ENCODE measurements at regions not wholly inside any gene's neighbourhood (a gene's known extent, or its start where the extent isn't known, plus 50 kb on each side); places are given as distances from the start of the nearest gene placed in this dataset.
A peak's percentile ranks its signal among the peaks of the same experiment; 100 is the strongest.

DNA sequence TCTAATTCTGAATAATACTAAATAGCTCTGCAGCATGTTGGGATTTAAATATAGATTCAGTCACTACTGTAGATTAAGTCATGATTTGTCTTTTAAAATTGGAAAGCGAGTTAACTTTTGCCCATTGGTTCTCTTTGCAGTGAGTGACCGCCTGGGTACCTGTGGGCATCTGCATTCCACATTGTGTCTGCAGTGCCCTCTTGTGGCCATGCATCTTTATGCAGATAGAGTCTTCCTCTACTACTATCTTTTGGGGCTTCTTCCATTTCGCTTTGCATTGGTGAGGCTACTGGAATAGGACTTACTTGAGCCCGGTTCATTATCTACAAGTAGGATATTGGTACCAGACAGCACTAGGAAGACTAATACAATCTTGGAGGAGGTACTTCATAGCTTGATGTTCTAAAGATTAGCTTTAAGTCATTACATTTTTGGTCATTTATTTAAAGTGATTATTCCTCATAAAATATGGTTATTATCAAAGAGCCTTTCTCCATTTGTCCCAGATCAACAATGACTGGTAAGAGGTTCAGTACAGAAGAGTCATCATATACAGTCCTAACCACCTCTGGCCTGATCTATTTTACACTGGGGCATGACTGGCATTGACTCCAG, 203.0 kb downstream of the SOCS6 start:
- DNase-seq (ENCODE audit: extremely low read depth in 1 of 2, low read depth in 1 of 2), result peak in 1 of 2 donors; percentile 19

DNA sequence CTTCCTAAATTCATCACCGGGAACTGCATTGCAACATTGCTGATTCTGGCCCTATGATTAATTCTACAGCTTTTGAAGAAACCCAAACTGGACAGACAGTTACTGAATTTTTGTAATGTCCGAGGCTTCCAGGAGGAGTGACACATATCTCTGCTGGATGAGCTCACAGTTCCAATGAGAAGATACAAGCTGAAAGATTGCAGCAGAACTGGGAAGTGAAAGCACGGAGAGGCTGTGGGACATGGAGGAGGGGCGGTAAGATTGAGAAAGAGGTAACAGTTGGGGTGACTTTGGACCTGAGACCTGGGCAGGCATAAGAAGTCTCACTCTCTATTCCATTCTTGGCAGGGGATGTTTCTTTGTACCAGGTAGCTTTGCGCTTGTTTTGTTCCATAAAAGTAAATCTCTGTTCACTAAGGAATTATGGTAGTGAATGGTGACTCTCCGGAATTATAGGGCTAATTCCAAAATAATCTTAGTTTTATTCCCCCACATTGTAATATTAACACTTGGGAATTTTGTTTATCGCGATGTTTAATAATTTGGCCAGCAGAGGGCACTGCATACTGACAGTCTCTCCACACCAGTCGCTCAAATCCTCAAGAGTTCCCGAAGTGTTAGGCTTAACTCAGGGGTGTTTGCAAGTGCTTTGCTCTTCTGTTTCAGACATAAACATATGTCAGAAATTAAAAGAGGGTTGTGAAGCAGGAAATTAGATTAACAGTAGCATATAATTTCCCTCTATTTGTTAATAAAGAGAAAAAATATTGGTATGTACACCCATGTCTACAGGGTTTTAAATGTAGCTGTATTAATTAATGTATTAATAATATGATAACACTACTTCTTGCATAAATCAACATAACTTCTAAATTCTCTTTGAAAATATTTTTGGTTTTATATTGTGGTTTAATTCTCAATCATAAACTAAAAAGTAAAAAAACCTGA, 201.4 kb downstream of the SOCS6 start:
- DNase-seq (ENCODE audit: extremely low read depth in 1 of 2, low read depth in 1 of 2), result peak in 1 of 2 donors; percentile 2

DNA sequence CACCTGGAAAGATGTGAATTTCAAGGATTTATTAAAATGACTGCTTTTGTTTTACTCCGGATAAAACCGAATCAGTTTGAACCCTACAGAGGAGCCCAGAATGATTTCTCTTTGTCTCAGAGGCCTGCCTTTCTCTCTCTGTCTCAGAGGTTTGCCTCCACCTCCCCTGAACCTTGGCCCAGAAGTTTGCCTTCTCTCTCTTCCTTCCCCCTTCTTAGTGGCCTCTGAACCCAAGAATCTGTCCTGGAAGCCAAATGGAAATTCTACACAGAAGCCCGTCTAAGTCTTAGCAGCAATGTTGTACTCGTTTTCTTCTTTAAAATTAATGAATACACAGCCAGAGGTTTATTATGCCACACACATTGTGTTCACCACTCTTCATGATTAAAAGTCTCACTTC, 200.7 kb downstream of the SOCS6 start:
- no peak for DNase-seq (ENCODE audit: extremely low read depth in 1 of 2, low read depth in 1 of 2)

DNA sequence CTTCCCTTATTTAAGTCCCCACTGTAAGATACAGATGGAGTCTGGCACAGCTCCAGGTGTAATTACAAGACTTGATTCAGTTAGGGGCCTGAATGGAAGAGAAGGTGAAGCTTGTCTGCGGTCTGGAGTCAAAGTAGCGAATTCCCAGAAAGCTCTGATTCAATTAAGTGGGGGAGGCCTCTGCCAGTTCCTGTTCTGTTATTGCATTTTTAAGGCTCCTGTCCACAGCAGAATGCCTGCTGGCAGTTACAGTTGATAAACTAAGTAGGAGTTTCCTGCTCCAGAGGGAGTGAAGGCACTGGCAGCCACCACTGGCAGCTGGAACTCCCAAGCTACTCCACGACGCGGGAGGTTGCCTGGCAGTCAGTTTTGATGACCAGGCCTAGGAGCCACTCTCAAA, 181.1 kb downstream of the SOCS6 start:
- no peak for DNase-seq (ENCODE audit: extremely low read depth in 1 of 2, low read depth in 1 of 2)

DNA sequence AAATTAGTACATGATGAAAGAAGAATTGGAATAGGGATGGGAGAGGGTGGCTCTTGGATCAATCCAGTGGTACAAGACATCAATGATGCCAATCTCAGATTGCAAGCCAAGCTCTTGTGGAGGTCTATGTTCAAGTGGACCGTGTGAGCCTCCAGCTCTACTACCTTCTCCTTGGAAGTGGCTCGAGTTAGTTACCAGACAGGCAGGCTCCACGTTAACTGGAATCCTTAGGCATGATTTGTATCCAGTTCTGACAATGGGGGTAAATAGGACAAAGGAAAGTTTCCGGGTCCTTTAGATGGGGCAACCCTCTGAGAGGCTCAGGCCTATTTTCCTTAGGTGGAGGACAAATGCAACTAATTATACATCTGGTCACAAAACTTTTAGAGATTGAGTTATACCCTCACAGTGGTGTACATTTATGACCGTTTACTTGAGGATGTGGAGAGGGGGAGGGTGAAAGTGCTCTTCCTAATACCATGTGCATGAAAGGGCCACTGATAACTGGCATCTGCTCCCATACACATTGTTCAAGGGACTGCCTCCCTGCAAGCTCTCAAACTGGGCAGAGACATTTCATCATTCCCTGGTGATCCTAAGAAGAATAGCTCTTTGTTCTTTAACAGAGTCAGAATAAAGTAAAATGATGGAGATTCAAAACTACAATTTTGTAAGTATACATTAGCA, 180.2 kb downstream of the SOCS6 start:
- no peak for DNase-seq (ENCODE audit: extremely low read depth in 1 of 2, low read depth in 1 of 2)

DNA sequence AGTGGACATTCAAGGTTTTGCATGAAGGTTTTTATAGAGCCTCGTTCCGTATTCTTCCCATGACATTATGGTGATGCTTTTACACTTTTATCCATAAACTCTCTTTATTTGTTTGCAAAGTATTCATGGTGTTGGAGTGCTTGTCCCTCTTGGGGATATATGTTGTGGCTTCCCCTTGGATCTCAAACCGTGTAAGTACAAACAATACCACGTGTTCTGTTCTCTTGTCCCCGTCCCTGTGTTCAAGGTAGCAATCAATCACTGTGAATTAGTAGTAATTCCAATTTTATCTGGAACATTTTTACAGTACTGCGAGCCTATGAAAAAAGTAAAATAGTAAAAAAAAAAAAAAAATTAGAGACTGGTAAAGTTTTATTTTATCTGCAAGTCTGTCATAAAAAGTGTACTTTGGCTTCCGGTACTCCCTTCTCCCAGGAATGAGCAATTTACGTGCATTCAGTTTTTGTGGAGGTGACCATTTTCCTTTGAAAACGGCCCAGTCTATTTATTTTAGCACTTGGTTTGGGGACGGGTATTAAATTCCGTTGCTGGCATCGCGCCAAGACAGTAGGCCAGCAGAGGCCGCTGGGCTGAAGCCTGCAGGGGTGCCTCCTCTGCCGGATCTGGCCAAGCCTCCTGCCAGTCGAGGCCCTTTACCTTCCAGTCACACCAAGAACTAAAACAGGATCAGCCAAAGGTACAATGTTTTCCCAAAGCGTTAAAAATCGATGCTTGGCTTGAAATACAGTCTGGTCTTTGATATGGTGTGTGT, 175.7 kb downstream of the SOCS6 start:
- no peak for DNase-seq (ENCODE audit: extremely low read depth in 1 of 2, low read depth in 1 of 2)

DNA sequence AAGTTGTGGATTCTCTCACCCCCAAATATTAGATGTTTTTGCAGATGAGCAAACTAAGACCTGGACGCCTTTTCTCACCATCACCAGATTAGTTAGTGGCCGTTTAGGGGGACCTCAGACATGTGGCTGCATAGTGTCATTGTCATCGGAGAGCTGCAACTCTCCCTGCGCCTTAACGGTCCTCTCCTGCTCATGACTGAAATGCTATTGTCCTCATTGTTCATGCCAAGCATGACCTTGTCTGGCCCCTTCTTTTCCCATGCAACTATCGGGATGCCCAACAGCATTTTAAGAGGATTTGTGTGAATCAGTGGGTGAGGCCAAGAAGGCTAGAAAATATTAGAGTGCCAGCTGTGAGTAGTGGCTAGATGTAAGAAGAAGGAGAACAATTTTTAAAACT, 174.2 kb downstream of the SOCS6 start:
- DNase-seq (ENCODE audit: extremely low read depth in 1 of 2, low read depth in 1 of 2), result no peak

DNA sequence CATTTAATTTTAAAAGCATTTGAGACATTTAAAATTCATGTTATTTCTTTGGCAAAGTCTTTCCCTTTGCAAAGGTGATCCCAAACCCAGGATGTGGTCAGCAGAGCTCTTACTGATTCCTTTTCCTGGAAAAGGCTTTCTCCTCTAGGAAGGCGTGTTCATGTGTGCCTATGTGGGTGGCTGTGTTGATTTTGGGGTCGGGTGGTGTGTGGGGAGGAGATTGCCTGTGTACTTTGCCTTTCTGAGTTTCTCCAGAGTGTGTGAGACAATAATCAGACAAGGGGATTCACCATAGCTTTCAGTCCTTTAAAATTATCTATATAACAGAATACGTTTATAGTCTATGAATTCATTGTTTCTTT, 173.2 kb downstream of the SOCS6 start:
- DNase-seq (ENCODE audit: extremely low read depth in 1 of 2, low read depth in 1 of 2), result no peak

DNA sequence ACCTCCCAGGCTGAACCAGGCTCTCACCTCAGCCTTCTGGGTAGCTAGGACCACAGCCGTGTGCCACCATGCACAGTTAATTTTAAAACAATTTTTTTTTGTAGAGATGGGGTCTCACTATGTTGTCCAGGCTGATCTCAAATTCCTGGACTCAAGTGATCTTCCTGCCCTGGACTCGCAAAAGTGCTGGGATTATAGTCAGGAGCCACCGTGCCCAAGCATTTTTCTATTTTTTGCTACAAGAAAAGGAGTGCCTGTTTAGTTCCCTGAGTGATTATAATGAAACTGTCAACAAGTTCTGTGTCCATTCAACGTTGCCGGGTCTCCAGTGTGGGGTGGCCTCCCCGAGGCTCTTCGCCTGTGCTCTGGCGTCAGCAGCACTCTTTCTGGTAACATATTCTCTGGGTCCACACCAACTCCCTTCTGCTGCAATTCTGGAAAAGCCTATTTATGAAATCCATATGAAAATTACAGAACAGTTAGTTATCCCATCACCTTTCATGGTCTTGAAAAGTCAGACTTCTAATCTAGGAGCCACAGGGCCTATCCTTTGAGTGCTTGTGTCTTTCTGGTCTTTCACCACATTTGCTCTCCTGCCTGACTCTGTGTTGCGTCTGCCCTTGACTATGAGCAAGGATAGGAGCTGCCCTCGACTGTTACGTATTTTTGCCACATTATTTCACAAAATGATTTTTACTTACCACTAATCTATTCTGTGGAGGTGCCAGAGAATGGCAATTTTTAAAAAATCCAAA, 172.7 kb downstream of the SOCS6 start:
- no peak for DNase-seq (ENCODE audit: extremely low read depth in 1 of 2, low read depth in 1 of 2)

DNA sequence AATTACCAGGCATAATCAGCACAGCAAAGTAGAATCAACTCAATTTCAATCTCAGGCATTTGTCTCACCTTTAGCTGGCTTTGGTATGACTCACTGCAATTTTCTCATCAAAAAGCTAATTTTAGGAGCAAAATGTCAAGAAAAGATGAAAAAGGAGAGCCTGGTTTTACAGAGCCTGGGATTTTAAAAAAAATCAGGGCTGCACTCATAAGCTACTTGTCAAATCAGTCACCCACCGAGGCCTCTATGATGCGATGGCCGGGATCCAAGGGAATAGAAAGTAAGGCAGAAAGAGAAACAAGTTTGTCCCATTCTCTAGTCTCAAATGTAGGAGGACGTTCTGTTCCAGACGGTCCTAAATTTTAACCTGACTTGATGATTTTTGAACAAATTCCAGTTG, 170.9 kb downstream of the SOCS6 start:
- no peak for DNase-seq (ENCODE audit: extremely low read depth in 1 of 2, low read depth in 1 of 2)

DNA sequence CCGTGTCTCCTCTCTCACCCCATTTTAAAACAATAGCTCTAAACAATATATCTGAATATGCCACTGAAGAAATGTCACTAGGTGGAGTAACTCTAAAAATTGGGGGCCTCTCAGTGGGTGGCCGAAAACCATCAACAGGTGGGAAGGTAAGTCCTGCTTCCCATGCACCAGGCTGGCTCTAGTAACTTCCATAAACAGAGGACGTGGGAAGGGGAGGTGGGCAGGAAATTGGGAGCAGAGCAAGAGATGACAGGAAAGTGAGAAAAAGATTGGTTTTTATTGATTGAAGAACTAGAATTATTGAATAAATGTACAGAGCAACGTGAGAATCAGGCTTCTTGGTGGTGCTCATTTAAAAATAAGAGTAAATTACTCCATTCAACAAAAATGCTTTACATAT, 170.4 kb downstream of the SOCS6 start:
- no peak for DNase-seq (ENCODE audit: extremely low read depth in 1 of 2, low read depth in 1 of 2)

DNA sequence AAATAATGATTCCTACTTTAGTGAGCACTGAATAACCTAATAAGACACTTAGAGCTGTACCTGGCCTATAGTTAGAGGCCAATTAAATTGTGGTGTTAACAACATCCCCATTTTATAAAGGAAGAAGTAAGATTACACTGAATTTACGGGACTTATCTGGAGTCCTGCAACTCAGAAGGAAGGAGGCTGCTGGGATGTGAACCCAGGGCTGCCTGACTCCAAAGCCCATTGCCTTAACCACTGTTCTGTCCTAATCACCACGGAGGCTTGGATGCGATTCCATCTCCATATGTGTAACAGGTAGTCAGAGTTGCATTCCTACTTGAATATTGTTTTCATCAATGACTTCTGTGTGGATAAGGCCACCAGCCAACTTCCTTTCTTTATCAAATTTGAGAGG, 168.9 kb downstream of the SOCS6 start:
- no peak for DNase-seq (ENCODE audit: extremely low read depth in 1 of 2, low read depth in 1 of 2)

DNA sequence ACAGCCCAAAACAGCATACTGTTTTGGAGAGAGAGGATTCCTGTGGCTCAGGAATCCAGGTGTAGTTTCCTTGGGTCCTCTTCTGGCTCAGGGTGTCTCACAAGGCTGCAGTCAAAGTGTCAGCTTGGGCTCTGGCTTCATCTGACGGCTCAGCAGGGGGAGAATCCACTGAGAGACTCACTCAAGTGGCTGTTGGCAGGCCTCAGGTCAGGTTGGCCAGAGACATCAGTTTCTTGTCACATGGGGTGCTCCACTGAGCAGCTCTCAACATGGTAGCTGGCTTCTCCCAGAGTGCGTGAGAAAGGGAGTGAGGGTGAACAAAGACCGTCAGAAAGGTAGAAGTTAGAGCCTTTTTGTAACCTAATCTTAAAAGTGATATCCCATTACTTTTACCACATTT, 168.4 kb downstream of the SOCS6 start:
- DNase-seq (ENCODE audit: extremely low read depth in 1 of 2, low read depth in 1 of 2), result no peak

DNA sequence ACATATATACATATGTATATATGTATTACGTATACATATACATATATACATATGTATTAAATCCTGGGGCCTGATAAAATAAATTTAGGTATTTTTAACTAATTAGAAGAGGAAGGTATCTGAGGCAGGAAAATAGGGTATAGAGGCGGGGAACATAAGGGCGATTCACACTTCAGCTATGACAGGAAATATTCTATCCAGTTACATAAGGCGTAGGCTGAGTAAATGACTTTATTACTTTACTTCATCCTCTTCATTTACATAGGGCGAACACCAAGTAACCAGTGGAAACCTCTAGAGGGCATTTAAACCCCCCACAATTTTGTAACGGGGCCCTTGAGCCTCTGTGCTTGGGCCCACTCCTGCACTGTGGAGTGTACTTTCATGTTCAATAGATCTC, 167.5 kb downstream of the SOCS6 start:
- DNase-seq (ENCODE audit: extremely low read depth in 1 of 2, low read depth in 1 of 2), result no peak

DNA sequence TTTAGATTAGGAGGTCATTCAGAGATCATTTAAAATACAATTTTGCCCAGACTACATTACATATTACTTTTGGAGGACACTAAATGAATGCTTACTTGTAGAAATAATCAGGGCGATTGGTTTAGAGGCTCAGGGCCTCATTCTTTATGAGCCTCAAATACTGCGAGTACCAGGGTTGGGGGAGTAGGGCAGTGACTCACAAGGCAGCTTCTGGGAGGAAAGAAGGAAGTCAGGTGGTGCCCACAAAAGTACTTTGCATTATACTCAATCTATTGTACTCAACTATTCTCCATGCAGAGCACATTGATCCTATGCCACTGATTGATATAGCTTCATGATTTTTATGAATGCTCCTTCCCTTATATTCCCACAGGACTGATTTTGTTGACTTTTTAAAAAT, 166.9 kb downstream of the SOCS6 start:
- no peak for DNase-seq (ENCODE audit: extremely low read depth in 1 of 2, low read depth in 1 of 2)

DNA sequence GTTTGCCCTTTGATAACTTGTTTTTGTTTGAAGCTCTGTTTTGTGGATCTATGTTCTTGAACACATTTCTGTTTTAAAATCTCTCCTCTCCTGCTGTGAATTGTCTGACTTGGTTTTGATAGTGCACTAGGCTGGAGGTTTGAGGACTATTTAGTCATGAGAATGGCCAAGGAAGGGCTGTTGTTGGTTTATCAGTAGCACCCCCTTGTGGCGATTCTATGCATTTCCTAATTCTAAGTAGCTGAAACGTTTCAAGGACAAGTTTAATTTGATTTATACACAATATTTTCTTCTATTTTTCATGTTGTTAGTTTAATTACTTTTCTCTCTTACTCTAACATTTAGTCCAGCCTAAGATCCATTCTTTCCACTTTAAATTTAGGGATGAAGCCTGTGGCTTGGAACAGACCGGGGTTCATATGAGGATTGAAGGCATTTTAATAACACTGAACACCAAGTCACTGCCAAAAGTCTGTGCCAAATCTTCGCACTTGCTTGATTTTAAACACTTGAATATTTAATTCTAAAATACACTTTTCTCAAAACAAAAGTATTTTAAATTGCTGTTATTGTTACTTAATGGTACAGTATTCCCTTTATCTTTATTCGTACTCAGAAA, 166.0 kb downstream of the SOCS6 start:
- no peak for DNase-seq (ENCODE audit: extremely low read depth in 1 of 2, low read depth in 1 of 2)

DNA sequence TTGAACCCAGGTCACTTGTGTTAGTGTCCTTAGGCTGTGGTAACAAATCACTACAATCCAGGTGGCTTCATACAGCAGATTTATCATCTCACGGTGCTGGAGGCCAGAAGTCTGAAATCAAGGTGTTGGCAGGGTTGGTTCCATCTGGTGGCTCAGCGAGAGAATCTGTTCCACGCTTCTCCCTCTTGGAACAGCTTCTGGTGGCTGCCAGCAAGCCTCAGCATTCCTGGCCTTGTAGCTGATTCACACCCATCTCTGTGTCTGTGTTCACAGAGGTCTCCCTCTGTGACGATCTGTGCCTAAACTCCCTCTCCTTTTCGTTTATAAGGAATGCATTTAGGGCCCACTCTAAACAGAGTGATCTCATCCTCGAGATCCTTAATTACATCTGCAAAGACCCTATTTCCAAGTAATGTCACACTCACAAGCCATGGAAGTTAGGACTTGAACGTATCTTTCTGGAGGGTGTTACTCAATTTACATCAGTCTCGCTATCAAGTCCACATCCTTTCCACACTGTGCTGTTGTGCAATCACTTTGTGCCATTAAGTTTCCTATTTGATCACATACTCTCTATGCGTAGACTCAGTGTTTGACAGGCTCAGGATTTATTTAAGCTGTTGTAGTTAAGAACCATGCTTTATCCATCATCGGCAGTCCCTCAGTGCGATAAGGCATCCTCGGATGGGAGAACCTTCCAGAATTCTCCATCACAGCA, 164.4 kb downstream of the SOCS6 start:
- DNase-seq (ENCODE audit: extremely low read depth in 1 of 2, low read depth in 1 of 2), result no peak

DNA sequence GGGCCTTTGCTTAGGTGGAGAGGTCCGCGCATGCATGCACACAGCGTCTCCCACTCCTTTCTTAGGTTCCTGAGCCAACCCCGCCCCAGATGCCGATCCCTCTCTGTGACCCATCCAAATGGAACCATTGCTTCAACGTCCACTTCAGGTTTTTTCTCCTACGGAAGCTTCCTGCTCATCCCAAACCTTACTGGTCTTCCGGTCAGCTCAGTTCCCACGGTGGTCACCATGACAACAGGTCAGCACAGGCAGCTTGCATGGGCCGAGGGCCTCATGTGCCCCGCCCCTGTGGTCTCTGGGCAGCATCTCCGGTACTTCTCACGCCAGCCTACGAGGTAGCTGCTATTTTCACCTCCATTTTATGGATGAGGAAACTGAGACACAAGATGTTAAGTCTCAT, 163.7 kb downstream of the SOCS6 start:
- DNase-seq (ENCODE audit: extremely low read depth in 1 of 2, low read depth in 1 of 2), result no peak

All from stimulated activated CD8-positive, alpha-beta memory T cell treated with anti-CD3 and anti-CD28 coated beads, Interleukin-7, amount 100 ng/mL, for 48 hours (primary cell).